ENCODE measurements at regions not wholly inside any gene's neighbourhood (a gene's known extent, or its start where the extent isn't known, plus 50 kb on each side); places are given as distances from the start of the nearest gene placed in this dataset.

GRCh38 chr2:12243381-12243780 lies 473.4 kb upstream of the TRIB2 start:
- Histone ChIP-seq H3K9me3 (ENCODE audit: control insufficient read depth, insufficient read depth, low read length) (no peaks in the 10 kb centered on the region), H3K27ac (ENCODE audit: low read length) (no peak overlapping the region), H3K4me1 (ENCODE audit: control insufficient read depth, insufficient read depth, low read length) (no peaks in the 10 kb centered on the region), H3K27me3 (ENCODE audit: control insufficient read depth, insufficient read depth, low read length) (no peaks in the 10 kb centered on the region), H3K4me3 (ENCODE audit: low read length) (no peak overlapping the region), H3K36me3 (ENCODE audit: control insufficient read depth, insufficient read depth, low read length) (no peaks in the 10 kb centered on the region)
- no peak for DNase-seq (ENCODE audit: low read depth, low spot score)
- no CpG with 5 or more reads among the region's 2 CpGs for WGBS (ENCODE audit: insufficient coverage, insufficient read length)

DNA sequence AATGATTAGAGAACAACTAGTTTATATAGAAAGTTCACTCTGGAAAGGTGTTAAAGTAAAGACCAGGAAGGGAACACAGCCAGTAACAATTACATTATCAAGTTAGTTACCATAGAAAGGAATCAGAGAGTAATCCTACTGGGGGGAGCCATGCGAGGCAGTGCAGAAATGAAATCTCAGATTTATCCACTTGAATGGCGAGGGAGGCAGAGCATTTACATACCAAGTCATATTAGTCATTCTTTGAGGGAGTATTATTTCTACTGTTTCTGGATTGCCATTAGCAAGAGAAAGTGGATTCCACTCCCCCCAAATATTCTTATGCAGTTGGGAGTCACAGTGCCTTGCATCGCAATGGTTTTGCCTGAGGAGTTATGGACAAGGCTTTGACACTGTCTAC lies 472.7 kb upstream of the TRIB2 start:
- no CpG with 5 or more reads among the region's 3 CpGs for WGBS (ENCODE audit: insufficient coverage, insufficient read length)
- Histone ChIP-seq H3K4me3 (ENCODE audit: low read length) (no peak overlapping the region), H3K9me3 (ENCODE audit: control insufficient read depth, insufficient read depth, low read length) (no peaks in the 10 kb centered on the region), H3K36me3 (ENCODE audit: control insufficient read depth, insufficient read depth, low read length) (no peaks in the 10 kb centered on the region), H3K4me1 (ENCODE audit: control insufficient read depth, insufficient read depth, low read length) (no peaks in the 10 kb centered on the region), H3K27ac (ENCODE audit: low read length) (no peak overlapping the region), H3K27me3 (ENCODE audit: control insufficient read depth, insufficient read depth, low read length) (no peaks in the 10 kb centered on the region)
- no peak for DNase-seq (ENCODE audit: low read depth, low spot score)

DNA sequence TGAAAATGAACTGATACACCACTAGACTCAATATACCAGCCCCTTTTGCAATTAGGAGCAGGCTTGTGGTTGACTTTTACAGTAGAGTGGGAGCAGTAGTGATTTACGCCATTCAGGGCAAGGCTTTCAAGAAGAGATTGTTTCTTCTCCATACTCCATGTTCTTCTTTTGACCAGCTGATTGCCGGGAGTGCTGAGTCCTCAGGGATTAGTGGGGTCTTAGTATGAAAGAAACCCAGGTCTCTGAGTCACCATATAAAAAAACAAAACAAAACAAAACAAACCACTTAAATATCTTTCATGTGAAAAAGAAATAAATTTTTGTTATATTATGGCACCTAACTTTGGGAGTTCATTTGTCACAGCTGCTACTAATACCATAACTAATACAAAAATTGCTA lies 465.6 kb upstream of the TRIB2 start:
- WGBS (ENCODE audit: insufficient coverage, insufficient read length): no CpG with 5 or more reads among the region's 2 CpGs
- Histone ChIP-seq H3K36me3 (ENCODE audit: control insufficient read depth, insufficient read depth, low read length) (no peaks in the 10 kb centered on the region), H3K27ac (ENCODE audit: low read length) (no peak overlapping the region), H3K27me3 (ENCODE audit: control insufficient read depth, insufficient read depth, low read length) (no peaks in the 10 kb centered on the region), H3K9me3 (ENCODE audit: control insufficient read depth, insufficient read depth, low read length) (no peaks in the 10 kb centered on the region), H3K4me1 (ENCODE audit: control insufficient read depth, insufficient read depth, low read length) (no peaks in the 10 kb centered on the region), H3K4me3 (ENCODE audit: low read length) (no peak overlapping the region)
- DNase-seq (ENCODE audit: low read depth, low spot score): no peak

- Histone ChIP-seq H3K4me1 (ENCODE audit: control insufficient read depth, insufficient read depth, low read length) (no peaks in the 10 kb centered on the region), H3K27ac (ENCODE audit: low read length) (no peak overlapping the region), H3K36me3 (ENCODE audit: control insufficient read depth, insufficient read depth, low read length) (no peaks in the 10 kb centered on the region), H3K27me3 (ENCODE audit: control insufficient read depth, insufficient read depth, low read length) (no peaks in the 10 kb centered on the region), H3K9me3 (ENCODE audit: control insufficient read depth, insufficient read depth, low read length) (no peaks in the 10 kb centered on the region), H3K4me3 (ENCODE audit: low read length) (no peak overlapping the region)
- DNase-seq (ENCODE audit: low read depth, low spot score): no peak
Observed at GRCh38 chr2:12251749-12252148, 465.0 kb upstream of the TRIB2 start.

DNA sequence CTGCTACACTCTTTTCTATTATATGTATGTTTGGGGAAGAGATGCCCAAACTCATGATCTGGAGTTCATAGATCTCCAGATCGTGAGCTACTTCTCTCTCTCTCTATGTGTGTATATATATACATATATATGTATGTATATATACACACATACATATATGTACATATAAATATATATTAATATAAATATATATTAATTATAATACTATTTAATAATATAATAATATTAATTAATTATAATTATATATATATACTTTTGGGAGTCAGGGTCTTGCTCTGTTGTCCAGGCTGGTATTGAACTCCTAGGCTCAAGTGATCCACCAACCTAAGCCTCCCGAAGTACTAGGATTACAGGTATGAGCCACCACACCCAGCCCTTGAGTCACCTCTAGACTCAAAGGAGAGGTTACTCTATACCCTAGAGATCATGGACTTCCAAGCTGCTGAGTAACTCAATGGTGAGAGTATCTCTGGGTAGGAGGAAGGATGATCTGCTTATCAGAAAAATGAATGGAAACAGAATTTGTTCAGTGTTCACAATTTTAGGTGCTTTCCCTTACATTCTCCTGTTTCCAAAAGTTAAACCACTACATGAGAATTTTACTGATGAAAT lies 463.5 kb upstream of the TRIB2 start:
- Histone ChIP-seq H3K27ac (ENCODE audit: low read length) (no peak overlapping the region), H3K4me1 (ENCODE audit: control insufficient read depth, insufficient read depth, low read length) (no peaks in the 10 kb centered on the region), H3K27me3 (ENCODE audit: control insufficient read depth, insufficient read depth, low read length) (no peaks in the 10 kb centered on the region), H3K36me3 (ENCODE audit: control insufficient read depth, insufficient read depth, low read length) (no peaks in the 10 kb centered on the region), H3K4me3 (ENCODE audit: low read length) (no peak overlapping the region), H3K9me3 (ENCODE audit: control insufficient read depth, insufficient read depth, low read length) (no peaks in the 10 kb centered on the region)
- no peak for DNase-seq (ENCODE audit: low read depth, low spot score)
- no CpG with 5 or more reads among the region's 2 CpGs for WGBS (ENCODE audit: insufficient coverage, insufficient read length)

DNA sequence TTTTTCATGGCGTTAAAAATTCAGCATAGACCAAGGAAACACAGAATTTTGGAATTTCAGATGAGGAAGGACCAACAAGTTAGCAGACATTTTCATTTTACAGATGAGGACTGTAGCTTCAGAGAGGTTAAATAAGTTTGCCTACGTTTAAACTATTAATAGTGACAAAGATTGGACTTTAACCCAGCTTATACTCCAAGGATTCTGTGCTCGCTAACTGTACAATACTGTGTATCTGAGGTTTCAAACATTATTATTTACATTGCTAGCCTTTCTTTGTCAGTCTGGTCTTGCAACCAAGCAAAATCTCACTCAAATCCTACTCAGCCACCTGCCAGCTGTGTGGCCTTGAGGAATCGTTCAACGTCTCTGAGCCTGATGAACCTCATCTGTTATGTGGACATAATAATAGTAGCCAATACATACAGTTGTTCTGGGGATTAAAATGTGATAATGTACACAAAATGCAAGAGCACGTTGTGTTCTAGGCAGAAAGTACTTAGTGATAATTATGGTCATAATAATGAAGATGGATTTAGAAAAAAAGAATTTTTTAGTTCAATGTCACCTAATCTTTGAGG lies 462.4 kb upstream of the TRIB2 start:
- H3K4me3 ChIP-seq (ENCODE audit: low read length): no peak overlapping the region
- H3K27me3 ChIP-seq (ENCODE audit: control insufficient read depth, insufficient read depth, low read length): no peaks in the 10 kb centered on the region
- no peaks in the 10 kb centered on the region for H3K9me3 ChIP-seq (ENCODE audit: control insufficient read depth, insufficient read depth, low read length)
- DNase-seq (ENCODE audit: low read depth, low spot score): no peak
- H3K4me1 ChIP-seq (ENCODE audit: control insufficient read depth, insufficient read depth, low read length): no peaks in the 10 kb centered on the region
- H3K36me3 ChIP-seq (ENCODE audit: control insufficient read depth, insufficient read depth, low read length): no peaks in the 10 kb centered on the region
- H3K27ac ChIP-seq (ENCODE audit: low read length): no peak overlapping the region
- WGBS (ENCODE audit: insufficient coverage, insufficient read length): no CpG with 5 or more reads among the region's 6 CpGs

DNA sequence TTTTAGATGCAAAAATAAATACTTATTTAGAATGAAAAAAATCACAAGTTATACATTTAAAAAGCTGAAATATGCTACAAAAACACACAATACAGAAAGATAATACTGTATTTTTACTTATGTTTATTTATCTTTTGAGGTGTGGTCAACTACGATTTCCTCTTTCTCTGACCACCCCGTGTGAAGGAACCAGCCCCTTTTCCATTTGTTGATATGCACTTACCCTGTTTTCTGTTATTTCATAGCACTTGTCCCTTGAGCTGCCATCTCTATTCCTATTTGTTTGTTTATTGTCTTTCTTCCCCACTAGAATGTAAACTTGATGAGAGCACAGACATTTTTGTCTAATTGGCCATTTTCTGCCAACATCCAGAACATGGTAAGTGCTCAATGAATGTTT lies 460.5 kb upstream of the TRIB2 start:
- no CpG with 5 or more reads among the region's 2 CpGs for WGBS (ENCODE audit: insufficient coverage, insufficient read length)
- H3K27me3 ChIP-seq (ENCODE audit: control insufficient read depth, insufficient read depth, low read length): no peaks in the 10 kb centered on the region
- no peak overlapping the region for H3K4me3 ChIP-seq (ENCODE audit: low read length)
- no peaks in the 10 kb centered on the region for H3K36me3 ChIP-seq (ENCODE audit: control insufficient read depth, insufficient read depth, low read length)
- no peaks in the 10 kb centered on the region for H3K4me1 ChIP-seq (ENCODE audit: control insufficient read depth, insufficient read depth, low read length)
- H3K27ac ChIP-seq (ENCODE audit: low read length): no peak overlapping the region
- H3K9me3 ChIP-seq (ENCODE audit: control insufficient read depth, insufficient read depth, low read length): no peaks in the 10 kb centered on the region
- DNase-seq (ENCODE audit: low read depth, low spot score): no peak

GRCh38 chr2:12257476-12257875 lies 459.3 kb upstream of the TRIB2 start:
- Histone ChIP-seq H3K27ac (ENCODE audit: low read length) (no peak overlapping the region), H3K36me3 (ENCODE audit: control insufficient read depth, insufficient read depth, low read length) (no peaks in the 10 kb centered on the region), H3K27me3 (ENCODE audit: control insufficient read depth, insufficient read depth, low read length) (no peaks in the 10 kb centered on the region), H3K9me3 (ENCODE audit: control insufficient read depth, insufficient read depth, low read length) (no peaks in the 10 kb centered on the region), H3K4me3 (ENCODE audit: low read length) (no peak overlapping the region), H3K4me1 (ENCODE audit: control insufficient read depth, insufficient read depth, low read length) (no peaks in the 10 kb centered on the region)
- 100% methylated on average over 1 of the region's 3 CpGs for WGBS (ENCODE audit: insufficient coverage, insufficient read length)
- no peak for DNase-seq (ENCODE audit: low read depth, low spot score)

GRCh38 chr2:12259493-12259892 lies 457.2 kb upstream of the TRIB2 start:
- H3K4me3 ChIP-seq (ENCODE audit: low read length): no peak overlapping the region
- DNase-seq (ENCODE audit: low read depth, low spot score): no peak
- H3K4me1 ChIP-seq (ENCODE audit: control insufficient read depth, insufficient read depth, low read length): no peaks in the 10 kb centered on the region
- no peaks in the 10 kb centered on the region for H3K27me3 ChIP-seq (ENCODE audit: control insufficient read depth, insufficient read depth, low read length)
- H3K27ac ChIP-seq (ENCODE audit: low read length): no peak overlapping the region
- no CpG with 5 or more reads among the region's 3 CpGs for WGBS (ENCODE audit: insufficient coverage, insufficient read length)
- no peaks in the 10 kb centered on the region for H3K36me3 ChIP-seq (ENCODE audit: control insufficient read depth, insufficient read depth, low read length)
- no peaks in the 10 kb centered on the region for H3K9me3 ChIP-seq (ENCODE audit: control insufficient read depth, insufficient read depth, low read length)

DNA sequence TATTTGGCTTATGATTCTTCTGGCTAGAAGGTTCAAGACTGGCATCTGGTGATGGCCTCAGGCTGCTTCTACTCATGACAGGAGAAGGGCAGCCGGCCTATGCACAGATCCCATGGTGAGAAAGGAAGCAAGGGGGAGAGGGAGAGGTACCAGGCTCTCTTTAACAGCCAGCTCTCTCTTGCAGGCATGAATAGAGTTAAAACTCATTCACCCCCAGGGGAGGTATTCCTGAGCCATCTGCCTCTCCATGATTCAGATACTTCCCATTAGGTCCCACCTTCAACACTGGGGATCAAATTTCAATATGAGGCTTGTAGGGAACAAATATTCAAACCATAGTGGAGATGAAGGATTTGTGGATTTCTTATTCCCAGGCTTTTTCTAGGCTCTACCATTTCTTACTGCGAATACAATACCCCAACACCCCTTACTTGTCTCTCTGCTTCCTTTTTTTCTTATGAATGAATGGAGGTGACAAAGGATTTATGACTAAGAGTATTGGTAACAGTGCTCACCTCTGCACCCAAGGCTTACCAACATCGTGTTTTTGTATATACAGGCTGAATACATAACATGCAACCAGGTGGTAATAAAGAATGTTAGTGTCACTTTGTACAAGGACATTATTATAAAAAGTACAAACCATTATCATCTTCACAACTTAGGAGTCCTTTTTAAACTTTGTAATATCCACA lies 454.6 kb upstream of the TRIB2 start:
- H3K36me3 ChIP-seq (ENCODE audit: control insufficient read depth, insufficient read depth, low read length): no peaks in the 10 kb centered on the region
- no peak for DNase-seq (ENCODE audit: low read depth, low spot score)
- no peaks in the 10 kb centered on the region for H3K27me3 ChIP-seq (ENCODE audit: control insufficient read depth, insufficient read depth, low read length)
- H3K4me3 ChIP-seq (ENCODE audit: low read length): no peak overlapping the region
- no peak overlapping the region for H3K27ac ChIP-seq (ENCODE audit: low read length)
- no CpG with 5 or more reads among the region's 3 CpGs for WGBS (ENCODE audit: insufficient coverage, insufficient read length)
- H3K4me1 ChIP-seq (ENCODE audit: control insufficient read depth, insufficient read depth, low read length): no peaks in the 10 kb centered on the region
- no peaks in the 10 kb centered on the region for H3K9me3 ChIP-seq (ENCODE audit: control insufficient read depth, insufficient read depth, low read length)

Measured in iPS DF 6.9 (cell line).